Trophoblast cell (in vitro differentiated cells and primary cell): ENCODE measurements at regions not wholly inside any gene's neighbourhood (a gene's known extent, or its start where the extent isn't known, plus 50 kb on each side); places are given as distances from the start of the nearest gene placed in this dataset.

Experiments used
- DNase-seq, 2 donors: peaks; one replicate each; pipeline ENCODE4 v3.0.0-alpha.2; 2016
- H2AFZ ChIP-seq: 2 replicates; pipeline ENCODE4 v1.6.1; 2013; ENCODE audit warnings: low read length, moderate library complexity, mild to moderate bottlenecking; ENCODE audit not compliant: insufficient read depth, poor library complexity
- H2AK5ac ChIP-seq: 2 replicates; pipeline ENCODE4 v1.6.1; 2013; ENCODE audit warnings: mild to moderate bottlenecking, low read length
- H2BK120ac ChIP-seq: 2 replicates; pipeline ENCODE4 v1.6.1; 2013; ENCODE audit warnings: low read length, mild to moderate bottlenecking, moderate library complexity; ENCODE audit not compliant: insufficient read depth, poor library complexity
- H2BK12ac ChIP-seq: 2 replicates; pipeline ENCODE4 v1.6.1; 2013; ENCODE audit warnings: mild to moderate bottlenecking, low read length, moderate library complexity
- H2BK5ac ChIP-seq: 2 replicates; pipeline ENCODE4 v1.6.1; 2013; ENCODE audit warnings: low read length, low read depth, moderate library complexity, mild to moderate bottlenecking; ENCODE audit not compliant: poor library complexity
- H3K14ac ChIP-seq: 2 replicates; pipeline ENCODE4 v1.6.1; 2013; ENCODE audit warnings: mild to moderate bottlenecking, low read length
- H3K18ac ChIP-seq: 2 replicates; pipeline ENCODE4 v1.6.1; 2013; ENCODE audit warnings: mild to moderate bottlenecking, low read length
- H3K23ac ChIP-seq: 2 replicates; pipeline ENCODE4 v1.6.1; 2013; ENCODE audit warnings: low read length
- H3K27ac ChIP-seq: 2 replicates; pipeline ENCODE4 v1.5.1; 2013; ENCODE audit warnings: low read depth, mild to moderate bottlenecking, inconsistent platforms, low read length, moderate library complexity
- H3K27me3 ChIP-seq: 2 replicates; pipeline ENCODE4 v1.6.1; 2013; ENCODE audit warnings: inconsistent platforms, mild to moderate bottlenecking, low read length, moderate library complexity; ENCODE audit not compliant: insufficient read depth
- H3K36me3 ChIP-seq, 2 experiments: 1 replicate in 1 of 2; 2 replicates in 1 of 2; pipeline ENCODE4 v1.6.1; 2013; ENCODE audit warnings: low read length in 2 of 2, mild to moderate bottlenecking in 2 of 2, moderate library complexity in 1 of 2; ENCODE audit not compliant: insufficient read depth in 2 of 2, control insufficient read depth in 1 of 2
- H3K4ac ChIP-seq: 2 replicates; pipeline ENCODE4 v1.6.1; 2013; ENCODE audit warnings: low read depth, mild to moderate bottlenecking, low read length, moderate library complexity
- H3K4me1 ChIP-seq, 2 experiments: 1 replicate in 1 of 2; 2 replicates in 1 of 2; pipeline ENCODE4 v1.6.1; 2013; ENCODE audit warnings: low read length in 2 of 2, mild to moderate bottlenecking in 2 of 2, moderate library complexity in 1 of 2; ENCODE audit not compliant: insufficient read depth in 2 of 2, control insufficient read depth in 1 of 2
- H3K4me2 ChIP-seq: 2 replicates; pipeline ENCODE4 v1.6.1; 2013; ENCODE audit warnings: inconsistent platforms, mild to moderate bottlenecking, low read length, moderate library complexity
- H3K4me3 ChIP-seq: 2 replicates; pipeline ENCODE4 v1.5.1; 2013; ENCODE audit warnings: mild to moderate bottlenecking, low read depth, low read length, inconsistent platforms
- H3K79me1 ChIP-seq: one replicate; pipeline ENCODE4 v1.6.1; 2013; ENCODE audit warnings: low read length
- H3K79me2 ChIP-seq: 2 replicates; pipeline ENCODE4 v1.6.1; 2013; ENCODE audit warnings: low read length, mild to moderate bottlenecking; ENCODE audit not compliant: control insufficient read depth, insufficient read depth, poor library complexity
- H3K9ac ChIP-seq: 2 replicates; pipeline ENCODE4 v1.6.1; 2013; ENCODE audit warnings: mild to moderate bottlenecking, low read length
- H3K9me3 ChIP-seq: 2 replicates; pipeline ENCODE4 v1.6.1; 2013; ENCODE audit warnings: low read depth, mild to moderate bottlenecking, control low read depth, inconsistent platforms, low read length; ENCODE audit not compliant: insufficient read depth
- H4K12ac ChIP-seq: 2 replicates; pipeline ENCODE4 v1.6.1; 2013; ENCODE audit warnings: low read depth, mild to moderate bottlenecking, low read length, moderate library complexity
- H4K8ac ChIP-seq: 2 replicates; pipeline ENCODE4 v1.6.1; 2013; ENCODE audit warnings: low read depth, mild to moderate bottlenecking, low read length, moderate library complexity
- H4K91ac ChIP-seq: one replicate; pipeline ENCODE4 v1.6.1; 2013; ENCODE audit warnings: low read depth, mild to moderate bottlenecking, low read length, moderate library complexity
- WGBS: extraction: QIAGEN DNeasy Blood & Tissue Kit; methylation state at CpG from one replicate; pipeline ENCODE4 v1.1.7; 2013; ENCODE audit warnings: missing lambda C conversion rate; ENCODE audit not compliant: insufficient read length, insufficient coverage; ENCODE audit errors: extremely low coverage; 5-methylcytosine and 5-hydroxymethylcytosine counted together

- Histone ChIP-seq H2AK5ac (no peak overlapping the region), H3K36me3 (no peaks in the 10 kb centered on the region), H2BK120ac (no peak overlapping the region), H3K27ac (no peak overlapping the region), H3K9me3 (no peaks in the 10 kb centered on the region), H3K79me1 (no peaks in the 10 kb centered on the region), H2BK5ac (no peak overlapping the region), H2AFZ (no peak overlapping the region), H4K12ac (no peak overlapping the region), H3K9ac (no peak overlapping the region), H4K91ac (no peak overlapping the region), H3K4me2 (no peak overlapping the region), H3K4me3 (no peak overlapping the region), H3K27me3 (no peaks in the 10 kb centered on the region), H3K79me2 (no peaks in the 10 kb centered on the region), H3K4ac (no peak overlapping the region), H4K8ac (no peak overlapping the region), H3K4me1 (no peaks in the 10 kb centered on the region), H3K14ac (no peak overlapping the region), H3K23ac (no peak overlapping the region), H3K18ac (no peak overlapping the region), H2BK12ac (no peak overlapping the region)
- WGBS: no CpG with 5 or more reads among the region's 18 CpGs
- DNase-seq: no peak
Measured at GRCh38 chr4:164197556-164197955, 556.4 kb upstream of the SMIM31 start.

DNA sequence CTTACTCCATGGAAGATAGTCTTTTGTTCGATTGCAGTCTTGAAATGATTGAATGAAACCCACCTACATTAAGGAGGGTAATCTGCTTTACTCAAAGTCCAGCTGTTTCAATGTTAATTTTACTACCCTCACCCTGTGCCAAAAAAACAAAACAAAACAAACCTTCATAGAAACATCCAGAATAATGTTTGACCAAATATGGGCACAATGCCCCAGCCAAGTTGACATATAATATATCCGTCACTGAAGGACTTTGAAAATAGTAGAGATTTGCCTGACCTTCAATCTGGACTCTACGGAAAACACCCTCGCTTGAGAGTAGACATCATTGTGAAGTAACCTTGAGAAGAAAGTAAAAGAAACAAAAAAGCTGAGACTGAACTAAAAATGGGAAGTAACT lies 550.5 kb upstream of the SMIM31 start:
- Histone ChIP-seq H3K27me3 (no peaks in the 10 kb centered on the region), H4K91ac (no peak overlapping the region), H2AFZ (no peak overlapping the region)

GRCh38 chr4:164204434-164204833 lies 549.5 kb upstream of the SMIM31 start:
- Histone ChIP-seq H3K79me1 (no peaks in the 10 kb centered on the region), H3K27ac (no peak overlapping the region), H3K4ac (no peak overlapping the region), H4K91ac (no peak overlapping the region), H3K14ac (no peak overlapping the region), H4K8ac (no peak overlapping the region), H3K4me3 (no peak overlapping the region), H3K9ac (no peak overlapping the region), H4K12ac (no peak overlapping the region), H2AK5ac (no peak overlapping the region), H2BK120ac (no peak overlapping the region), H3K23ac (no peak overlapping the region), H3K4me1 (no peaks in the 10 kb centered on the region), H3K79me2 (no peaks in the 10 kb centered on the region), H3K18ac (no peak overlapping the region), H3K4me2 (no peak overlapping the region), H3K36me3 (no peaks in the 10 kb centered on the region), H2BK5ac (no peak overlapping the region), H2BK12ac (no peak overlapping the region), H2AFZ (no peak overlapping the region), H3K9me3 (no peaks in the 10 kb centered on the region), H3K27me3 (no peaks in the 10 kb centered on the region)
- peak; percentile 61 to 95 for DNase-seq

More for the DNA sequence above, 550.5 kb upstream of the SMIM31 start:
- H3K14ac ChIP-seq: no peak overlapping the region
- no peak overlapping the region for H3K18ac ChIP-seq
- H2BK120ac ChIP-seq: no peak overlapping the region
- DNase-seq: no peak
- no peak overlapping the region for H3K4me2 ChIP-seq
- H3K9me3 ChIP-seq: no peaks in the 10 kb centered on the region
- H4K12ac ChIP-seq: no peak overlapping the region
- no peaks in the 10 kb centered on the region for H3K36me3 ChIP-seq
- no peak overlapping the region for H3K27ac ChIP-seq
- no peaks in the 10 kb centered on the region for H3K4me1 ChIP-seq
- WGBS: no CpG with 5 or more reads among the region's 4 CpGs
- H3K4me3 ChIP-seq: no peak overlapping the region
- H3K79me1 ChIP-seq: no peaks in the 10 kb centered on the region
- H3K4ac ChIP-seq: no peak overlapping the region
- H3K23ac ChIP-seq: no peak overlapping the region
- no peaks in the 10 kb centered on the region for H3K79me2 ChIP-seq
- H2BK12ac ChIP-seq: no peak overlapping the region
- H4K8ac ChIP-seq: no peak overlapping the region
- no peak overlapping the region for H2AK5ac ChIP-seq
- no peak overlapping the region for H2BK5ac ChIP-seq
- no peak overlapping the region for H3K9ac ChIP-seq

- H2BK120ac ChIP-seq: no peak overlapping the region
- H4K8ac ChIP-seq: no peak overlapping the region
- no peaks in the 10 kb centered on the region for H3K4me1 ChIP-seq
- no peaks in the 10 kb centered on the region for H3K79me1 ChIP-seq
- no peak overlapping the region for H4K12ac ChIP-seq
- no peak overlapping the region for H2BK12ac ChIP-seq
- H3K18ac ChIP-seq: no peak overlapping the region
- no peaks in the 10 kb centered on the region for H3K79me2 ChIP-seq
- DNase-seq: no peak
- H4K91ac ChIP-seq: no peak overlapping the region
- no peaks in the 10 kb centered on the region for H3K9me3 ChIP-seq
- no peak overlapping the region for H3K9ac ChIP-seq
- H3K4me3 ChIP-seq: no peak overlapping the region
- no peak overlapping the region for H2AFZ ChIP-seq
- no peaks in the 10 kb centered on the region for H3K27me3 ChIP-seq
- no peak overlapping the region for H3K14ac ChIP-seq
- no peak overlapping the region for H2AK5ac ChIP-seq
- no peak overlapping the region for H3K23ac ChIP-seq
- H3K4me2 ChIP-seq: no peak overlapping the region
- H3K4ac ChIP-seq: no peak overlapping the region
- H3K27ac ChIP-seq: no peak overlapping the region
- no peak overlapping the region for H2BK5ac ChIP-seq
- no peaks in the 10 kb centered on the region for H3K36me3 ChIP-seq
- WGBS: no CpG with 5 or more reads among the region's 5 CpGs
Measured at GRCh38 chr4:164207460-164207859, 546.5 kb upstream of the SMIM31 start.
